Mononuclear cell (primary cell): ENCODE measurements at regions not wholly inside any gene's neighbourhood (a gene's known extent, or its start where the extent isn't known, plus 50 kb on each side); places are given as distances from the start of the nearest gene placed in this dataset.

Experiments
- H3K27me3 ChIP-seq: 2 replicates; pipeline ENCODE4 v1.6.0; 2011; ENCODE audit warnings: low read length, control low read depth; ENCODE audit not compliant: insufficient read depth
- H3K4me1 ChIP-seq: 2 replicates; pipeline ENCODE4 v1.5.1; 2011; ENCODE audit warnings: mild to moderate bottlenecking, low read length, control low read depth; ENCODE audit not compliant: insufficient read depth
- H3K4me3 ChIP-seq: 2 replicates; pipeline ENCODE4 v1.5.1; 2011; ENCODE audit warnings: mild to moderate bottlenecking, low read length, moderate library complexity
- H3K9me3 ChIP-seq: 2 replicates; pipeline ENCODE4 v1.5.1; 2011; ENCODE audit warnings: low read depth, mild to moderate bottlenecking, control low read depth, low read length

DNA sequence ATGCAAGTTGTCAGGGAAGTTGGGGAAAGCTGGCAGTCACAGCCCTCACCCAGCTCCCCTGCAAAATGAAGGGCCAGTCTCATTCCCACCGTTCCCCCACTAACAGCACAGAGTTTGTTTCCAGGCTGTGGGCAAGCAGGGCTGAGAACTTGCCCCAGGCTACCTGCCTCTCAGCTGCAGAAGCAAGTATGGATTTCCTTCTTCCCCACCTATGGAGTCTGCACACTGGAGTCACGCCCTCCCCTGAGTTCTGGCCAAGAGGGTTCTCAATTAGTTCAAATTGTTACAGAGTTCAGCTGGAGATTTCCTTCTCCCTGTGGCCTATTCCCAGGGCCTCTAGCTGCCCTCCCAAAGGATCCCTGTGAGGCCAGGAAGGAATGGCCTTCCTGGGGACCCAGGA is 90.1 kb upstream of the ATP11B start:
- H3K4me3 ChIP-seq = no peak overlapping the region
- no peaks in the 10 kb centered on the region for H3K4me1 ChIP-seq
- no peaks in the 10 kb centered on the region for H3K9me3 ChIP-seq
- H3K27me3 ChIP-seq = peaks cover 1% of the 10 kb centered on the region

DNA sequence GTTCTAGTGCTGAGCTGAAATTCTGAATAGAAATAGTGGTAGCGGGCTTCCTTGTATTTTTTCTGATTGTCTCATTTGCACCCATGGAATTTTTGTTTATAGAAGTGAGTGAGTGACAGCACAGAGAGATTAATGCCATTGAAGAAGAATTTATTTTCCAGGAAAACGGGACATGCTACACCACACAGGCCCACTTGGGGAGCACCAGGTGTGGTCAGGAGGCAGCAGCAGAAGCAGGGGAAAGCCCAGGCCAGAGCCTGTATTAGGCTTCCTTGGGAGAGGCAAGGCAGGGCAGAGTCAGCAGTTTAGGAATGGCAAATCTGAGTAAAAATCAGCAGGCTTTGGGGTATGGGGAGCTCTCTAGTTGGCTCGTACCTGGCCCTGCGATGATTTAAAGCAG is 88.4 kb upstream of the ATP11B start:
- H3K9me3 ChIP-seq = no peaks in the 10 kb centered on the region
- peaks cover 4% of the 10 kb centered on the region for H3K27me3 ChIP-seq
- H3K4me1 ChIP-seq = no peaks in the 10 kb centered on the region
- H3K4me3 ChIP-seq = no peak overlapping the region

DNA sequence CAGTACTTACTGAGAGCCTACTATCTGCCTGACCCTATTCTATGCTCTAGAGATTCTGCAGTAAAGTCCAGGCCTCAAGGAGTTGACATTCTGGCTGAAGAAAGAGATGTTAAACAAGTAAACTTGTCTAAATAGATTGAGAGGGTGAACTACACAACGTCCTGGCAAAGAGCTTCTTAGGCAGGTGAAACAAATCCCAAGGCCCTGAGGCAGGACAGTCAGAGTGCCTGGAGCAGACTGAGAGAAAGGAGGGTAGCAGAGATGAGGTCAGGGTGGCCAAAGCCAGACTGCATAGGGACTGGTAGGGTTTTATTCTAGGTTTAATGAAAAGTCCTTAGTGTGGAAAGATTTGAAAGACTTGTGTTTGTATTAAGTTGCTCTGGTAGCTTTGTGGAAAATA is 84.5 kb upstream of the ATP11B start:
- Histone ChIP-seq H3K9me3 (no peaks in the 10 kb centered on the region), H3K27me3 (peaks cover 4% of the 10 kb centered on the region), H3K4me3 (no peak overlapping the region), H3K4me1 (peaks cover 16% of the 10 kb centered on the region)

DNA sequence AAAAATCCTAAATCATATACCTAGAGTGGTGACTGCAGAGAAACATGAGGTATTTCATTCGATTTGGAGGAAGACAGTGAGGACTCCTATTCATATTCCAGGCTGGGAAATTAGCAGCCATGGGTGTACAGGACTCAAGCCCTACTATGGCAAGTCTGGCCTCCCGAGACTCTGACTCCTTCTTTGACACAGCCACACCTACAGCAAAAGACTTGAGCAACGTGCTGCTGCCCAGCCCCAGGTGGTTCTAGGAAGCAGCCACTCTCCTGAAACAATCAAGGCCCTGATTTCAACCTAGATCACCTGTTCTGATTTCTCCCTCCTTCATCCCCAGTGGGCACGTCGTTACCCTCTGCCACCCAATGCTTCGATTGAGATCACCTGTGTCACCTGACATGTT is 84.0 kb upstream of the ATP11B start:
- H3K4me3 ChIP-seq = no peak overlapping the region
- H3K4me1 ChIP-seq = peaks cover 16% of the 10 kb centered on the region
- H3K27me3 ChIP-seq = peaks cover 4% of the 10 kb centered on the region
- H3K9me3 ChIP-seq = no peaks in the 10 kb centered on the region

DNA sequence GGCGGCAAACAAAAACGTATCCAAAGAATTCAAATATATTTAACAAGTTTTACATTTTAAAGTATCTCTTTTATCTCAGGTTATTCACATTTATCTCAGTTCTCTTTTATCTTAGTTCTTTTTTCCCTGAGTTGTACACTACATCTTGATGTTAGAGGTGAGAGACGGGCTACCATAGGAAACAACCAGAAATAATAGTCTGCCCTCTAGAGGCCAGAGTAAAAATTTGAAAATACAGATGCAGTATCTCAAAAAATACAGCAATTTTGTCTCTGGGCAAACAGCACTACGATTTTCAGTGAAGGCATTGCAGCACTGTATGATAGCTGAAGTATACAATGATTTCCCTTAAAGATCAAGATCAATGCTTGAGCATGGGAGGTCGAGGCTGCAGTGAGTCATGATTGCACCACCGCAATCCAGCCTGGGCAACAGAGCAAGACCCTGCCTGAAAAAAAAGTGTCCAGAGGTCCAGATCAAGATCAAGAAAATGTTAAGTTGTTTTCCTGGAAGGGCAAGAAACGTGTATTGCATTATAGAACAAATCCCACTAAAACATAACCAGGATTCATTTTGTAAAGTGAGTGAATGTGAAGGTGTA is 82.6 kb upstream of the ATP11B start:
- no peaks in the 10 kb centered on the region for H3K9me3 ChIP-seq
- H3K4me1 ChIP-seq = peaks cover 16% of the 10 kb centered on the region
- peaks cover 4% of the 10 kb centered on the region for H3K27me3 ChIP-seq
- no peak overlapping the region for H3K4me3 ChIP-seq

DNA sequence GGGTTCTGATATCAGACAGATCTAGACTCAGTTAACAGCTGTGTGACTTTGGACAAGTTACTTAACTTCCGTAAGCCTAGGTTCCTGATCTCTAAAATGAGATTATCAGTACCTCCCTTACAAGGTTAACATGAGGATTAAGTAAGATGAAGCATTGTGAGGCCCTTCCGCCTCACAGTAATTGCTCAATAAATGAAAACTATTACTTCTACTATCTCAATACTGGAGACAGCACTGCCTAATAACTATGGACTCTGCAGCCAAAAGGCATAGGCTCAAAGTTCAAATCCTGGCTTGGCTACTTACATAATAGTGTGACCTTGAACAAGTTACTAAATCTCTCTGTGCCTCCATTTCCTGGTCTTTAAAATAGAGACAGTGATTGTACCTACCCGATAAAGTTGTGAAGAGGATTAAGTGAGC is 82.0 kb upstream of the ATP11B start:
- Histone ChIP-seq H3K4me1 (peaks cover 16% of the 10 kb centered on the region), H3K9me3 (no peaks in the 10 kb centered on the region), H3K4me3 (no peak overlapping the region), H3K27me3 (peaks cover 4% of the 10 kb centered on the region)

DNA sequence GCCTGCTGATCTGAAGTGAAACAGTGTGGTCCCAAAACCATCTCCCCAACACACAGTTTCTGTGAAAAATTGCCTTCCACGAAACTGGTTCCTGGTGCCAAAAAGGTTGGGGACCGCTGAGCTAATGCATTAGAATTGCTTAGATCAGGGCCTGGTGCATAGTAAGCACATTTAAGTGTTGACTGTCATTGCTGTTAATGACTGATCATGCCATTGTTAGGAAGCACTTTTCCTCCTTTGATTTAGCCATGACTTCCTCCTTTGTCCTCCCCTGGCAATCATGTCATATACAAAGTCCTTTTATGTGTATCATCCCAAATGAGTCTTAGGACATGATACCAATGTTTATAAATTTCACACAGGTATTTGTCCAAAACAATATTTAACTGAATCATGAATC is 81.5 kb upstream of the ATP11B start:
- Histone ChIP-seq H3K4me3 (no peak overlapping the region), H3K27me3 (peaks cover 4% of the 10 kb centered on the region), H3K9me3 (no peaks in the 10 kb centered on the region), H3K4me1 (peaks cover 16% of the 10 kb centered on the region)

DNA sequence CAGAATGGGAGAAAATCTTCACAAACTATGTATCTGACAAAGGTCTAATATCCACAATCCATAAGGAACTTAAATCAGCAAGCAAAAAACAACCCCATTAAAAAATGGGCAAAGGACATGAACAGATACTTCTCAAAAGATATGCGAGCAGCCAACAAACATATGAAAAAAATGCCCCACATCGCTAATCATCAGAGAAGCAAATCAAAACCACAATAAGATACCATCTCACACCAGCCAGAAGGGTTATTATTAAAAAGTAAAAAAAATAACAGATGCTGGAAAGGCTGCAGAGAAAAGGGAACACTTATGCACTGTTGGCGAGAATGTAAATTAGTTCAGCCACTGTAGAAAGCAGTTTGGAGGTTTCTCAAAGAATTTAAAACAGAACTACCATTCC is 80.2 kb upstream of the ATP11B start:
- Histone ChIP-seq H3K27me3 (peaks cover 4% of the 10 kb centered on the region), H3K4me3 (no peak overlapping the region), H3K4me1 (peaks cover 16% of the 10 kb centered on the region), H3K9me3 (no peaks in the 10 kb centered on the region)

DNA sequence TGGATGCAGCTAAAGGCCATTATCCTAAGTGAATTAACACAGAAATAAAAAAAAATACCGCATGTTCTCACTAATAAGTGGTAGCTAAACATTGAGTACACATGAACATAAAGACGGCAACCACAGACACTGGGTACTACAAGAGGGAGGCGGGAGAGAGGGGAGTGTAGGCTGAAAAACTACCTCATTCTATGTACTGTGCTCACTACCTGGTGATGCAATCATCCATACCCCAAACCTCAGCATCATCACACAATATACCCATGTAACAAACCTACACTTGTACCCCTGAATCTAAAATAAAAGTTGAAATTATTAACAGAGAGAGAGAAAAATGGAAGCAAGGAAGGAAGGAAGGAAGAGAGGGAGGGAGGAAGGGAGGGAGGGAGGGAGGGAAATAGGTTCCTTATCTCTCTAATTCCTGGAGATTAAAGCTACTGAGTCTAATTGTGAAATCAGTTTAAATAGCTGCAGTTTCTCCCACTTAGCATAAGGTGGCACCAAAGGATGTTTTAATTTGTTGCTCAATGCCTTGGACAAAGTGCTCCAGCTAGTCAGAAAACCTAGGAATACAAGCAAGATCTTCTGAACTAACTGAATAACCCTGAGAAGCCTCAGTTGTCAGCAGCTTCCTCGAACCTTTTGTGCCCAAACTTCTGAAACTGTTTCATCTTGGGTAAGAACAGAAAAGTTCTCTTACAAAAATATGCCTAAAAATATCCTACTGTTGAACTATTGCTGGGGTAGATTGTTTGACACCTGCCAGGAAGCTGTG is 79.4 kb upstream of the ATP11B start:
- Histone ChIP-seq H3K27me3 (no peaks in the 10 kb centered on the region), H3K4me3 (no peak overlapping the region), H3K4me1 (peaks cover 16% of the 10 kb centered on the region), H3K9me3 (no peaks in the 10 kb centered on the region)

DNA sequence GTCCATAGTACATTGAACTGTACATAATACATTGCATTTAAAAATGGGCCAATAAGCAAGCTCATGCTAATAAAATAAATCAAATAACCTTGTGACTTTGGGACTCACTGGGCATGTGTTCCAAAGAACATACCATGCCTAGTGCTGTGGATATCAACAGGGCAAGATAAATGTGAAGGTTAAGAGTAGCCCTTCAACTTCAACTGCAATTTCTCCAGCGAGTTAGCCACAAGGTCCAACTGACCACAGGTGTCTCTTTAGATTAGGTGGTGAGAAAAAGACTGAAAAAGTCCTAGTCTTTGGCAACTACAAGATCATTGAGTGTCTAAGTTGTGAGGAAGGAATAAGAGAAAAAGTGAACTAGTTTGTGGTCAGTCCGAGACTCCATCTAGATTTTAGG is 78.3 kb upstream of the ATP11B start:
- no peaks in the 10 kb centered on the region for H3K9me3 ChIP-seq
- no peaks in the 10 kb centered on the region for H3K27me3 ChIP-seq
- H3K4me3 ChIP-seq = no peak overlapping the region
- H3K4me1 ChIP-seq = peaks cover 16% of the 10 kb centered on the region

DNA sequence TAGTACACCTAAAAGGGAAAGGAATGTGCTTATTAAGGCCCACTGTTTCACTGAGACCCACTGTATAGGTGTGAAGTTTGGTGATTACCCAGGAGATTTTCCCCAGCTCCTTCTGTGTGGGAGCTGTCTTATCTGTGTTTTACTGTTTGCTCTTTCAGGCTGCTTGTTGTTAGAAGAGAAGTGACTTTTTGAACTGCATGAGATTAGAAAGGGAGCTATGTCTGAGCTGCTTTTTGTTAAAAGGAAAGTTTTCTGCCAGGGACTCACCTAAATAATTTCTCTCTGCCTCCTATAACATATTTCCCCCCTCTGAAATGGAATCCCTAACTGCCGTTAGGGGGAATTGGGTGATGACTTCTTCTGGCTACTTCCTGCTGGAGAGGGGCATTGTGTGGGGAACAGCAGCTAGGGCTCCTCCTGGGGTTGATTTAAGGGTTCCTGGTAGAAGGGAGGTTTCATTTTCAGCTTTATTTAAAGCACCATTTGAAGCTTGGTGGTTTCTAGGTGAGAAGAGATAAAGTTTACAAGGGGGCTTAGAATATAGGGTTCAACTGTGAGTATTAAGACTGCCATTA is 77.1 kb upstream of the ATP11B start:
- Histone ChIP-seq H3K27me3 (no peaks in the 10 kb centered on the region), H3K9me3 (no peaks in the 10 kb centered on the region)

DNA sequence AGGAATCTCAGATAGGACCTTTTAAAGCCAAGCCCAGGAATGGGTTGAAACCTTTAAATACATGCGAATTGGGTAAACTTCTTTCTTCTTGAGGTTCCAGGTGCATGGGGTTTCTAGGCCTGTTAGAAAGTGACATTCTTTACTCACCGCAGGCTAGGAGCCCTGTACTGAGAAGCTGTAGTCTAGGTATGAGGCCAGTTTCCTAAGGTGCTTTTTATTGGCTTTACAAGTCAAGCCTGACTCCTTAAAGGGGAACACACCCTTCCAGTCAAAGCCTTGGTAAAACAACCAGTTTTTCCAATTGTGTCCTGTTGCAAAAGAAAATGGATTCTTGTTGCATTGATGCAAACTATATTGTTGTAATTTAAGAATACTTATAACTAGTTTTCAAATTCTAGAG is 76.1 kb upstream of the ATP11B start:
- Histone ChIP-seq H3K9me3 (no peaks in the 10 kb centered on the region), H3K4me3 (no peak overlapping the region), H3K27me3 (no peaks in the 10 kb centered on the region), H3K4me1 (no peaks in the 10 kb centered on the region)

More for the DNA sequence above, 77.1 kb upstream of the ATP11B start:
- H3K4me1 ChIP-seq = peaks cover 6% of the 10 kb centered on the region
- no peak overlapping the region for H3K4me3 ChIP-seq

DNA sequence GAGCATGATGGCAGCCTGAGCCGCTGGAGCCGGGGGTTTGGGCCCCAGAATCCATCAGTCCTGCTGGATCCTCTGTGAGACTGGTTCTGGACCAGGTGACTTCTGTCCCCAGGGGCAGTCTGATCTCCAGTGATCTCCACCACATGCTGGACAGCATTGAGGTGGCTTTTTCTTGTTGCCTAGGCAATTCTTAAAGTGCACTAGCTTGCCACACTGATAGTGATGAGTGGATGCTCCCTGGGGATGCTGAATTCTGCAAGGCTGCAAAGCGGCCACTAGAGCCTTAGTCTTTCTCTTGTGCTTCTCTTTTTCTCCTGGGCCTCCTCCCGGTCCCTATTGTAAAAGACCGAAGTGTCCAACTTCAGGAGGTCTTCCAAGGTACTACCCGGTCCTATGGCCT is 70.4 kb upstream of the ATP11B start:
- Histone ChIP-seq H3K4me1 (no peaks in the 10 kb centered on the region), H3K9me3 (no peaks in the 10 kb centered on the region), H3K27me3 (no peaks in the 10 kb centered on the region), H3K4me3 (no peak overlapping the region)

DNA sequence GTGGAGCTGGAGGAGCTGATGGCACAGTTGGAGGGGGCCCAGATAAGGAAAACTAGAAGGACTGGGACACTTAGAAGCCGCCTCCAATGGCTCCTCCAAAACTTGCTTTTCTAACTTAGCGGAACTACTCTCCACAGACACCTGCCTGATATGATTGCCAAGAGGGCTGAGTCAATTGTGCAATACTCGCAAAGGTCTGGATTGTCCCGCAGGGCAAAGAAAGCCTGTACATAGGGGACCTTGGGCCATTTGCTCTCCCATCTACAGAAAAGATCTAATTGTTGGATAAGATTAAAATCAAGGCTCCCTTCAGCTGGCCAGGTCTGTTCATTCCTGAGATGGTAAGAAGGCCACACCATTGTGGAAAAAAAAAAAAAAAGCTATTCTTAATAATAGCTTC is 69.7 kb upstream of the ATP11B start:
- Histone ChIP-seq H3K4me3 (no peak overlapping the region), H3K4me1 (no peaks in the 10 kb centered on the region), H3K9me3 (no peaks in the 10 kb centered on the region), H3K27me3 (no peaks in the 10 kb centered on the region)

DNA sequence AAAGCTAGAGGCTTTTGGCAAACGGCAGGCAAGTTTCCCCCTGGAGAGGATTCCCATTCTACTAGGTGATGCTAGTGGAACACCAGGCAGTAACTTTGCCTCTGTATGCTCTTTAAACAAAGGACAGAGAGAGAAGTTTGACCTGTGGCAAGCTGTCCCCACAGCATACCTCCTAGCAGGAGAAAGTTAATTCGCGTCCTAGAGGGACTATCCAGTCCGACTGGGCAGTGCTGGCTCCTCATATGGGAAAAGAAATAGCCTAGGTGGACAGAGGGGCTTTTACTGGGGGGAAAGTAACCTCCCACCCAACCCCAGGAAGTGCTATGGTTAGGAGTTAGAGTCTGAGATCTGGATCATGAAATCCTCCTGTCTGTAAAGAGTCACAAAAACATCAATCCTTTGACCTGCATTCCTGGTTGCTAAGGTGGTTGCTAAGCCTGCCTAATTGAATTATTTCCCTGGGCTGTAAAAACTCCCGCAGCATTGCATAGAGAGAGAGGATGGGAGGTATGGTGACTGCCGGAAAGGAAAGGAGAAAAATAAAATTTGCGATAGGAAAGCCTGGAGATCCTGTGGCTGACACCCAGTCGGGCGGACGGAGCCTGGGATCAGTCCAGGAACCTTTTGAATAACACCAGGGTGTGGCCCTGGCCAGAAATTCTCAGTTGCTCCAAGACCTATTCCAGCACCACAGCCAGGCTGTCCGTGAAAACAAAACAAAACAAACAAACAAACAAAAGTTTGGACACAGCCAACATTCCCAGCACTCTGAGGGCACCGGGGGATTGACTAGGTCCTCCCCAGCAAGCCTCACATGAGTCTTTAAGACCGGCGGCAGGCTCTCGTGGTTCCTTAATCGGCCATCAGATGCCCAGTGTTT is 67.7 kb upstream of the ATP11B start:
- Histone ChIP-seq H3K4me3 (no peak overlapping the region), H3K4me1 (no peaks in the 10 kb centered on the region)

More for the DNA sequence above, 67.7 kb upstream of the ATP11B start:
- H3K27me3 ChIP-seq = no peaks in the 10 kb centered on the region
- no peaks in the 10 kb centered on the region for H3K9me3 ChIP-seq
